DMS 273 treated with DMSO at 0.1 percent for 48 hours (cell line): ENCODE measurements at regions not wholly inside any gene's neighbourhood (a gene's known extent, or its start where the extent isn't known, plus 50 kb on each side); places are given as distances from the start of the nearest gene placed in this dataset.

Experiments used
- DNase-seq: peaks from one replicate; lab custom pipeline; 2025; lab: John Stamatoyannopoulos, UW

- DNase-seq = no peak
These were observed 329.7 kb downstream of the NDFIP2 start for GRCh38 chr13:79810669-79811068.

- no peak for DNase-seq
These were observed 329.1 kb downstream of the NDFIP2 start for GRCh38 chr13:79810018-79810417.

GRCh38 chr13:79808475-79808874 is 327.5 kb downstream of the NDFIP2 start:
- DNase-seq = no peak

- DNase-seq = no peak
These were observed 326.6 kb downstream of the NDFIP2 start for GRCh38 chr13:79807554-79807953.

- no peak for DNase-seq
These were observed 325.9 kb downstream of the NDFIP2 start for GRCh38 chr13:79806821-79807220.

GRCh38 chr13:79805317-79805716 is 324.4 kb downstream of the NDFIP2 start:
- DNase-seq = no peak

- no peak for DNase-seq
These were observed 323.0 kb downstream of the NDFIP2 start for GRCh38 chr13:79803989-79804388.

- DNase-seq = no peak
These were observed 322.3 kb downstream of the NDFIP2 start for GRCh38 chr13:79803296-79803695.

- DNase-seq = peak; percentile 37
These were observed 321.6 kb downstream of the NDFIP2 start for GRCh38 chr13:79802389-79803085.

GRCh38 chr13:79799059-79799867 is 318.3 kb downstream of the NDFIP2 start:
- DNase-seq = peak; percentile 53

- no peak for DNase-seq
These were observed 315.2 kb downstream of the NDFIP2 start for GRCh38 chr13:79796136-79796535.

- no peak for DNase-seq
These were observed 314.0 kb downstream of the NDFIP2 start for GRCh38 chr13:79794931-79795330.

- no peak for DNase-seq
These were observed 311.8 kb downstream of the NDFIP2 start for GRCh38 chr13:79792716-79793115.

GRCh38 chr13:79791471-79792042 is 310.6 kb downstream of the NDFIP2 start:
- no peak for DNase-seq

GRCh38 chr13:79786176-79786575 is 305.2 kb downstream of the NDFIP2 start:
- no peak for DNase-seq

GRCh38 chr13:79782541-79783205 is 301.7 kb downstream of the NDFIP2 start:
- DNase-seq = peak; percentile 16

- no peak for DNase-seq
These were observed 301.0 kb downstream of the NDFIP2 start for GRCh38 chr13:79781829-79782540.

- no peak for DNase-seq
These were observed 299.3 kb downstream of the NDFIP2 start for GRCh38 chr13:79780240-79780639.

GRCh38 chr13:79779761-79780160 is 298.8 kb downstream of the NDFIP2 start:
- no peak for DNase-seq

GRCh38 chr13:79778741-79779460 is 297.9 kb downstream of the NDFIP2 start:
- no peak for DNase-seq

- DNase-seq = no peak
These were observed 296.5 kb downstream of the NDFIP2 start for GRCh38 chr13:79777504-79777903.
